Stimulated activated CD8-positive, alpha-beta memory T cell treated with anti-CD3 and anti-CD28 coated beads, Interleukin-12 subunit alpha, Interleukin-12 subunit beta, amount 100 ng/mL, for 4 hours (primary cell): ENCODE measurements at regions not wholly inside any gene's neighbourhood (a gene's known extent, or its start where the extent isn't known, plus 50 kb on each side); places are given as distances from the start of the nearest gene placed in this dataset.
"Not testable (repeated sequence)": the region's sequence is repeated elsewhere in the genome, so short reads cannot be mapped to it uniquely, and the experiment has no call there.

Experiments
- DNase-seq: peaks from one replicate; pipeline ENCODE4 v3.0.0-alpha.2; 2020; ENCODE audit warnings: low read depth

DNA sequence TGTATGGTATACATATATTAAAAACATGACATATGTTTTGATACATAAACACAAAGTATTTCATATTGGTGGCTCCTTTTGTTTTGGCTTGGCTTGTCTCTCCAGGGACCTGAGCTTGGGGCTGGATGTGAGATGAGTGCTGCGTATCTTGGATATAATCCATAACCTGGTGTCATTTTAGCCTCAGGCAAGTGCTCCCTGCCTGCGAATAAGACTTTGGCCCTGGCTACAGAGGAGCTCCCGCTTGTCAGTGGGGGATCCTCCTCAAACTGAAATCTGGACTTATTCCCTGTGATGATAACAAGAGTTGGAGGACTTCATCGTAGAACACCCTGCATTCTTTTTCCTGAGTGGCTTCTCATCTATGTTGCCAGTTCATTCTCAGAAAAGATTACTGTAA is 341.7 kb upstream of the CLINT1 start:
- no peak for DNase-seq

DNA sequence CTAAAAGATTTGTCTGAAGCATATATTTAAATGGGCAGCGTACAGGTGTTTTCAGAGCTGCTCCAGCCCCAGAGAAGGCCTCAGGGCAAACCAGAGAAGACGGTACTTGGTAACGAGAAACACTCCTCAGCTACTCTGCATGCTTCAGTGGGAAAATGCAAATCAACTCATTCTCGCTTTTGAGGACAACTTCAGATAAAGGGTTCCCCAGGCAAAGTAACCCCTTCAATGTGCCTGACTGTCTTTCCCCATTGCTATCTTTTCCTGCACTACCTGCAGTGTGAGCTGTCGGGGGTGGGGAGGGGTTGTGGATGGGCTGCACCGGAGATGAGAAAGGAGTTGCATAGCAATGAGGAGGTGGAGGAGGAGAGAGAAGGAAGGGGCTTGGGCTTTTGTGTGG is 339.7 kb upstream of the CLINT1 start:
- DNase-seq: no peak

GRCh38 chr5:158195416-158196210 is 336.7 kb upstream of the CLINT1 start:
- no peak for DNase-seq

- no peak for DNase-seq
Measured at GRCh38 chr5:158194561-158194976, 335.6 kb upstream of the CLINT1 start.

- DNase-seq: not testable (repeated sequence)
Measured at GRCh38 chr5:158193395-158193794, 334.4 kb upstream of the CLINT1 start.

- DNase-seq: no peak
Measured at GRCh38 chr5:158180407-158180806, 321.5 kb upstream of the CLINT1 start.

- no peak for DNase-seq
Measured at GRCh38 chr5:158179271-158179670, 320.3 kb upstream of the CLINT1 start.

GRCh38 chr5:158178535-158178934 is 319.6 kb upstream of the CLINT1 start:
- no peak for DNase-seq

GRCh38 chr5:158177146-158177545 is 318.2 kb upstream of the CLINT1 start:
- DNase-seq: no peak

DNA sequence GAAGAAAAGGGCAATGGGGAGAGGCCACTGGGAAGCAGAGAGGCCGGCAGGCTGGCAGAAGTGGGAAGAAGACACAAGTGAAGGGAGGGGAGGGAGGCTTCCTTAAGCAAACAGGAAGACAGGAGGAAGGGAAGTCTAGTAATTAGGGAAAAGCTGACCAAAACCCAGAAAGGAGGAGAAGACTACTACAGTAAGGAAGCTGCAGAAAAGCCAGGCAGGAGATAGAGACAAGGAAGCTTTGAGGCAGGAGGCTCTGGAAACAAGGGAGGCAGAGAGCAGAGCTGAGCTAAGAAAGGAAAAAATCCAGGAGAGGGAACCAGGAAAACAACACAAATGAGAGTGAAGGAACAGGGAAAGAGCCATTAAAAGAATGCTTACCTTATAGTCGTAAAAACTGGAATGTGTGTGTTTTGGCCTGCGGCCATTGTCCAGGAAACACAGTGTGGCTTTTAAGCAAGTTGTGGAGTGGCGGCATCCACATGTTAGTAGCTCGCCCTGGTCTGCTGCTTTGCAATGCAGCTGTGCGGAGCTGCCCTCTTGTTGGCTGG is 317.1 kb upstream of the CLINT1 start:
- no peak for DNase-seq

DNA sequence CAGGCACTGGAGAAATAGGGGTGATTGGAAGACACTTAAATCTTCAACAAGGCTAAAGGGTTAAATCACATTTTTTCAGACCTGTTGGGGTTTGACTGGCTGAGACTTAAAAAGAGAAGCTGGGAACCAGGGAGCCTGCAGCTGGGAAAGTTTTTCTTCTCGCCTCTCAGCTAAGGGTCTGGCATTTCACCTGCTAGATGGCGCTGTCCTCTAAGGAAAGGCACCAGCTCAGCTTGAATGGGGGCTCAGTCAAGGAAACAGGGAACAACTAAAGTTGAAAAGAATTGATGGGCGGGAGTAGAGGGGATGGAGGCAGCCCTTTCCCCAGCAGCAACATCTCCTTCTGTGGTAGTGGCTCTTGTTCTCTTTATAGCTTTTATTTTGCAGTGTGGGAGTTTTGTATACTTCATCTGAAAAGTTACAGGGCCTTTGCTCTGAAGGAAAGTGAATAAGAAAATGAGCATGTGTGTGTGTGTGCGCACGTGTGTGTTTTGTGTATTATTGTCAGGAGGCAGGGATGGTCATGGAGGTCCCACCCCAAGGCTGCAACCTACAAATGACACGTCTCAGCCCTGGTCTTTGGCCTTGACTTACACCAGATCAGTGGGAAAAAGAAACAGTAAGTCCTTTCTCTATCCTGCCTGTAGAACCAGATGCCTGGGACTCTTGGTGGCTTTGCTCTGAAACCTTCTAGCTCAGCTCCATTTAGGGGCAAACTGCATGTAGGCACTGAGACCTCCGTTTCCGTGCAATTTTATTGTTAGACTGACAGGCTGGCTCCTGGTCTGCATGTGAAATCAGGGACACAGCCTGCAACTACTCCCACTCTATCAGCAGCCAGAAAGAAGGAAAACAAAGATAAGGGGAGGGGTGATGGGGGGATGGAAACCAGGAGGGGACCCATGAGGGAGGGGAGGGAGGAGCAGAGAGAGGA is 316.2 kb upstream of the CLINT1 start:
- peak; percentile 4 for DNase-seq

- DNase-seq: no peak
Measured at GRCh38 chr5:158174026-158174425, 315.1 kb upstream of the CLINT1 start.

DNA sequence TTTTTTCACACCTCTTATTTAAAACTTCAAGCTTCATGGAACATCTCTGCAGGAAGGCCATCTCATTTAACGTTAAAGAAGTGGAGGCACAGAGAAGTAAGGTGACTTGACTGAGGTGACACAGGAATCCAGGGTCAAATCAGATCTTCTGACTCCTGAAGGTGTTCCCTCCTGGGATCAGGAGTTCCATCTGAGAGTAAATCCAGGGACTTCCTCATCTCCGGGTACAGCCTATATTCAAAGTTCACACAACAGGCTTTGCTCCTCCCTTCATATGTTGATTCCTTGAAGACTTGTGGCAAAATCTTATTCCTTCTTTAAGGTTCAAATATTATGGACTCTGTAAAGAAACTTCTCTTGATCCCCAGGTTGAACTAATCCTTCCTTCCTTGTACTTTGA is 313.1 kb upstream of the CLINT1 start:
- no peak for DNase-seq

GRCh38 chr5:158170534-158170933 is 311.6 kb upstream of the CLINT1 start:
- DNase-seq: no peak

GRCh38 chr5:158170060-158170459 is 311.1 kb upstream of the CLINT1 start:
- DNase-seq: no peak

DNA sequence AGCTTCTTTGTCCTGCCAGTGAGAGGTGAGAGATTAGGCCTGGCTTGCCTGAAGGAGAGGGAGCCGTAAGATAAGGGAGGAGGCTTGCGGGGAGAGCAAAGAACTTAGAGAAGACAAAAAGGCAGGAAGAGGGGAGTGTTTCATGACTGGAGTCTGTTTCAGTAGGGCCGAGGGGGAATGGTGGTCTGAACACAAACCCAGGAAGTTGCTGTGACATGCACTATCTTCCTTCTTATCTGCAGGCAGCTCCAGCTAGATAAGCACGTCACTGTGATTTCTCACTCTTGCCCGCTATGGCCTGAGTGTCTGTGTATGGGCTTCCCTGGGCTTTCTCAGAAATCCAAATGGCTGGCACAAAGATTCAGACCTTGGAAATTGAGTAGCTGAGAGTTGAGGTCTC is 307.5 kb upstream of the CLINT1 start:
- no peak for DNase-seq

DNA sequence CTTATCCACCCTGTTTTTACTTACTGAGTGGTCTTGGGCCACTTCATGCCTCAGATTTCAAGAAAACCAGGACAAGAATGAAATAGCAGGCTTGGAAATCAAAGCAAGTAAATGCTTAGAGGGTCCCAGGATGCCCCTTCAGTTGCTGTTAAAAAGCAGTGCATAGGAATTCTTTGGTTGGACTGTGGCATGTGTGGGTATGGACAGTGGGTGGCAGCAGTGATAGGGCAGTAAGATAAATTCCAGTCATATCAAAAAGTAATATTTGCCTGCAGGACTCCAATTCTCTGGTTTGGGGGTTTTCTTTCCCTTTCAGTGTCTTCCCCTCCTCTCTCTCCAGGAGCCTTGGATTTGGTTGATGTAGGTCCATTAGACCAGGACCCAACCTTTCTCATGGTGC is 306.7 kb upstream of the CLINT1 start:
- no peak for DNase-seq

DNA sequence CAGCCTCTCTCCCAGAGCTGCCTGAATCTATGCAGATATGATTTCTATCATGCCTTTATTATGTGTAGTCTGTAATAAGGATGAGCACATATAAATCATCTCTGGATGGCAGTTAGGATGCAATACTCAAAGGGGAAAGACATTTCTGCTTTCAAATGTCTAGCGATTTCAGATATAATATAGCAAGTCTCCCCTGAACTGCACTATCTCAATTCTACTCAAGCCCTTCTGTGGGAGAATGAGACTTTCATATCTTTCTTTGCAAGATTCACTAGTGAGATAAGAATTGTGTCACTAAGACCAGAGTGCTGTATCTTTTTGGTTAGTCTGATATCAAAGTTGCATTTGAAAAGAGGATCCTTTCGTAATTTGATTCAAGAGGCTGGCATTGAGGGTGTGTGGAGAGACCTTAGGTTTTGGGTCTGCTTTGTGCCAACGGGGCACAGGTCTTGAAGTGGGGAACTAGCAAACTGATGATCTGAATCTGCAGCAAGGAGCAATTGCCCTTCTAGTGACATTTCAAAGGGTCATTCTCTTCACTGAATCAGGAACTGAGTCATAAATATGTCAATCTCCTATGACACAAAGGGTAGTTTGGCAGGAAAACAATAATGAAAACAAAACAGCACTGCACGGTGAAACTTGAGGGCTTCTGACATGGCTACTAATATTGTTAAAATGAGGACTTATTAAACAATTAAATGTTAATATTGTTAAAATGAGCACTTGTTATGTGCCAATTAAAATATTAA is 305.5 kb upstream of the CLINT1 start:
- no peak for DNase-seq

GRCh38 chr5:158163451-158164295 is 304.7 kb upstream of the CLINT1 start:
- DNase-seq: no peak

- DNase-seq: no peak
Measured at GRCh38 chr5:158162479-158163034, 303.6 kb upstream of the CLINT1 start.

DNA sequence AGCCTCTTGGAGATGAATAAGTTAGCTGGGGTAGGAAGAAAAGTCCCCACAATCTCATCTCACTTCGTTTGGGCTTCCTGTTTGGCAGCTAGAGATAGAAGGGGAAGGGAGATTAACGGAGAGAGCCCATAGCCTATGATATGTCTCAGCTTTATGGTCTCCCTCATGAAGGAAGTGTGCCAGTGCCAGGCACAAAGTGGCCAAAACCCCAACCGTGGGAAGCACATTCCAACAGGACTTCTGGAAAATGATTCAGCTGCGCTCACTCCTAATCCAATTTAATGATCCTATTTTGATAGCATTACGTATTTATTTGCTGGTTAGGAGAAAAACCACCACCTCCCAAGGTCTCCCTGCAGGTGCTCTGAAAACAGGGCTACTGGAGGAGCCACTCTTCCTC is 303.1 kb upstream of the CLINT1 start:
- no peak for DNase-seq
